Breast epithelium (tissue), 4 donors: ENCODE measurements at regions not wholly inside any gene's neighbourhood (a gene's known extent, or its start where the extent isn't known, plus 50 kb on each side); places are given as distances from the start of the nearest gene placed in this dataset.

Source experiments
- DNase-seq, 2 donors: peaks; one replicate each; pipeline ENCODE4 v3.0.0-alpha.2; 2019; ENCODE audit warnings: low spot score in 2 of 2
- H3K27ac ChIP-seq, 2 donors: fragments of 200-600 bp; sonication (generic) in 1 of 2; one replicate each; pipeline ENCODE4 v1.5.1; 2016 to 2019; ENCODE audit warnings: mild to moderate bottlenecking in 1 of 2
- H3K27me3 ChIP-seq, 2 donors: fragments of 200-600 bp; sonication (generic) in 1 of 2; one replicate each; pipeline versions ENCODE4 v1.5.1 to v1.6.0; 2017 to 2019; ENCODE audit warnings: control low read depth in 1 of 2, mild to moderate bottlenecking in 1 of 2
- H3K36me3 ChIP-seq: fragments of 200-600 bp; one replicate; pipeline ENCODE4 v1.5.1; 2019
- H3K4me1 ChIP-seq, 2 donors: fragments of 200-600 bp; sonication (generic); one replicate each; pipeline ENCODE4 v1.5.1; 2016 to 2019; ENCODE audit warnings: control low read depth in 1 of 2
- H3K4me3 ChIP-seq, 3 donors: fragments of 200-600 bp; sonication (generic); 1 replicate in 2 of 3; 2 replicates in 1 of 3; pipeline ENCODE4 v1.5.1; 2016 to 2019; ENCODE audit warnings: mild to moderate bottlenecking in 3 of 3, moderate library complexity in 2 of 3
- H3K9me3 ChIP-seq, 2 donors: fragments of 200-600 bp; sonication (generic) in 1 of 2; one replicate each; pipeline ENCODE4 v1.5.1; 2016 to 2019; ENCODE audit warnings: control low read depth in 1 of 2
- CTCF ChIP-seq, 3 donors: fragments of 450-650 bp; IDR thresholded peaks; one replicate each; pipeline ENCODE4 v1.5.1; 2016 to 2017; ENCODE audit warnings: antibody characterized with exemption in 3 of 3, mild to moderate bottlenecking in 3 of 3, moderate library complexity in 3 of 3
- POLR2A ChIP-seq: fragments of 450-650 bp; IDR thresholded peaks from one replicate; pipeline ENCODE4 v1.6.1; 2016; ENCODE audit warnings: antibody characterized with exemption, mild to moderate bottlenecking, moderate library complexity
- POLR2AphosphoS5 ChIP-seq, 3 donors: sonication (generic); formaldehyde crosslinking; IDR thresholded peaks; one replicate each; pipeline ENCODE4 v1.6.1; 2017; ENCODE audit warnings: antibody characterized with exemption in 3 of 3
- intact Hi-C: fragments of 100-400 bp; cut with DNase I; formaldehyde crosslinking; loops from one replicate; pipeline ENCODE4 v1.15.1; 2023; ENCODE audit warnings: low total_unique reads

DNA sequence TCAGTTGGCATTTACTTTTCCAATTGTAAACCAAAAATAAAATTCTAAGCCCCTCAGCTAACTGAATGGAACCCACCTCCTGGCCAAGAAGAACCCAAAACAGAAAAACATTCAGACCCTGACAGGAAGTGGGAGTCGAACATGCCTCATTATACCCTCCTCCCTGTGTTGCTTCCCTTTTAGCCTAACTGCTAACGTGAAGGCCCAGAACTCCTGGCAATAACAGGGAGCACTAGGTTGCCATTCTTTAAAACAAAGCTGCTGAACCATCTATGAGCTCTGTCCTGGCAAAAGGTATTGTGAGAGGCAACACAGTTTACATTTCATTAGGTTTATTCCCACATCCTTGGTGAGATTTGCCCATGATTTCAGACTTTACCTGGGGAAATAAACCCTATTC, 481.4 kb downstream of the CHSY3 start:
- H3K27ac ChIP-seq, result no peak overlapping the region
- TF ChIP-seq CTCF (IDR thresholded peaks at IDR 0.05) (no peak), POLR2A (no peak), POLR2AphosphoS5 (IDR thresholded peaks at IDR 0.05) (no peak)
- intact Hi-C loops, result no loop called here

DNA sequence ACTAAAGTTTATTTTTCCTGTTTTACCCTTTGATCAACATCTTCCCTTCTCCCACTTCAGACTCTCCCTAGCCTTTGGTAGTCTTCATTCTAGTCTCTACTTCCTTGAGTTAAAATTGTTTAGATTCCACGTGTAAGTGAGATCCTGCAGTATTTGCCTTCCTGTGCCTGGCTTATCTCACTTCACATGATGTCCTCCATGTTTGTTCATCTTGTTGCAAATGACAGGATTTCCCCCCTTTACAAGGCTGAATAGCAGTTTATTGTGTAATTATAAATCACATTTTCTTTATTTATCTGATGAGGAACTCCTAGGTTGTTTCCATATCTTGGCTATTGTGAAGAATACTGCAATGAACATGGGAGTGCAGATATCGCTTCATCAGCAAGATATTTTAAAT, 461.7 kb downstream of the CHSY3 start:
- no peaks in the 10 kb centered on the region for H3K36me3 ChIP-seq
- no peaks in the 10 kb centered on the region for H3K9me3 ChIP-seq
- TF ChIP-seq POLR2AphosphoS5 (IDR thresholded peaks at IDR 0.05), result no peak
- no peak for TF ChIP-seq CTCF (IDR thresholded peaks at IDR 0.05)
- TF ChIP-seq POLR2A, result no peak
- no peaks in the 10 kb centered on the region for H3K27me3 ChIP-seq
- H3K4me3 ChIP-seq, result no peak overlapping the region
- DNase-seq, result no peak
- no peaks in the 10 kb centered on the region for H3K4me1 ChIP-seq
- intact Hi-C loops, result no loop called here
- no peak overlapping the region for H3K27ac ChIP-seq

More for the DNA sequence above, 481.4 kb downstream of the CHSY3 start:
- H3K36me3 ChIP-seq, result no peaks in the 10 kb centered on the region
- H3K27me3 ChIP-seq, result no peaks in the 10 kb centered on the region
- no peaks in the 10 kb centered on the region for H3K4me1 ChIP-seq
- H3K4me3 ChIP-seq, result no peak overlapping the region
- DNase-seq, result no peak
- no peaks in the 10 kb centered on the region for H3K9me3 ChIP-seq

- TF ChIP-seq POLR2AphosphoS5 (IDR thresholded peaks at IDR 0.05), result no peak
- TF ChIP-seq POLR2A, result no peak
- no peak for TF ChIP-seq CTCF (IDR thresholded peaks at IDR 0.05)
- no peak overlapping the region for H3K4me3 ChIP-seq
- DNase-seq, result no peak
- no peaks in the 10 kb centered on the region for H3K36me3 ChIP-seq
- no peaks in the 10 kb centered on the region for H3K27me3 ChIP-seq
- H3K9me3 ChIP-seq, result no peaks in the 10 kb centered on the region
- intact Hi-C loops, result no loop called here
- no peak overlapping the region for H3K27ac ChIP-seq
- no peaks in the 10 kb centered on the region for H3K4me1 ChIP-seq
Observed at GRCh38 chr5:130350131-130350530, 445.9 kb downstream of the CHSY3 start.

- H3K36me3 ChIP-seq, result no peaks in the 10 kb centered on the region
- H3K27me3 ChIP-seq, result no peaks in the 10 kb centered on the region
- H3K9me3 ChIP-seq, result no peaks in the 10 kb centered on the region
- intact Hi-C loops, result no loop called here
- no peaks in the 10 kb centered on the region for H3K4me1 ChIP-seq
- H3K4me3 ChIP-seq, result no peak overlapping the region
- TF ChIP-seq POLR2A (no peak), POLR2AphosphoS5 (IDR thresholded peaks at IDR 0.05) (no peak), CTCF (IDR thresholded peaks at IDR 0.05) (no peak)
- H3K27ac ChIP-seq, result no peak overlapping the region
- no peak for DNase-seq
Observed at GRCh38 chr5:130337179-130337888, 433.1 kb downstream of the CHSY3 start.

DNA sequence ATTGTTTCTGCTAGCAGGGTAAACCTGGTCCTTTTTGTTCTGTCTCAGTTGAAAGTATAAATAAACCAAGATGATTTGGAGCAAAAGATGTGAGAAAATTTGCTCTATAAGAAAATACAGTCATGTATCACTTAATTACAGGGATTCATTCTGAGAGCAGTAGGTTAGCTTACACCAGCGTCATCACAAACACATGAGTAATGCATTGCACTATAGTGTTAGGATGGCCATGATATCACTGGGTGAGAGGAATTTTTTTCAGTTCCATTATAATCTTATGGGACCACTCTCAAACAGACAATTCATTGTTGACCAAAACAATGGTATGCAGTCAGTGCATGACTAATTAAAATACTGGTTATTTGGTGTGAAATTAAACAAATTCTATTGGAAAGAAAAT, 430.9 kb downstream of the CHSY3 start:
- no peak for DNase-seq
- intact Hi-C loops, result no loop called here
- Histone ChIP-seq H3K9me3 (no peaks in the 10 kb centered on the region), H3K27ac (no peak overlapping the region), H3K36me3 (no peaks in the 10 kb centered on the region), H3K27me3 (no peaks in the 10 kb centered on the region), H3K4me1 (no peaks in the 10 kb centered on the region), H3K4me3 (no peak overlapping the region)
- no peak for TF ChIP-seq POLR2AphosphoS5 (IDR thresholded peaks at IDR 0.05)
- TF ChIP-seq CTCF (IDR thresholded peaks at IDR 0.05), result no peak
- TF ChIP-seq POLR2A, result no peak
